HepG2 (cell line): ENCODE measurements at regions not wholly inside any gene's neighbourhood (a gene's known extent, or its start where the extent isn't known, plus 50 kb on each side); places are given as distances from the start of the nearest gene placed in this dataset.
A peak's percentile ranks its signal among the peaks of the same experiment; 100 is the strongest.

Source experiments
- ATAC-seq: fragments of 200-7000 bp; cut with Tn5 transposase; 3 replicates; pipeline ENCODE4 v1.9.1; 2020; ENCODE audit warnings: mild to moderate bottlenecking, moderate library complexity
- BruUV-seq: library from RNA; stranded (reverse); fragments of 400-500 nt; replicated peaks from 2 replicates; lab custom pipeline; 2021; lab: Mats Ljungman, UMichigan
- CTCF ChIA-PET: fragments of 300-600 bp; formaldehyde crosslinking; extraction: SDS; loops from one replicate; lab custom pipeline; 2021; ENCODE audit warnings: low total read pairs, inconsistent platforms, low intra/inter-chr PET ratio; lab: Yijun Ruan, JAX
- POLR2A ChIA-PET: fragments of 350-600 bp; sonication (Branson Sonifier 250); formaldehyde crosslinking; loops from one replicate; lab custom pipeline; 2020; ENCODE audit warnings: antibody characterized with exemption, inconsistent platforms; lab: Yijun Ruan, JAX
- DNase-seq: peaks from one replicate; pipeline ENCODE4 v3.0.0-alpha.2; 2015; ENCODE audit warnings: low spot score
- FAIRE-seq: peaks from 3 replicates; lab custom pipeline; 2011; peaks lifted over from hg19 to GRCh38; lab: Jason Lieb, UNC
- H2AFZ ChIP-seq: one replicate; pipeline ENCODE4 v1.6.1; 2011; ENCODE audit warnings: low read length, inconsistent platforms
- H3K27ac ChIP-seq: fragments of 300-600 bp; 3 replicates; pipeline ENCODE4 v1.8.0; 2011; ENCODE audit warnings: mixed run types, mild to moderate bottlenecking, mixed read lengths, low read length, inconsistent platforms; ENCODE audit not compliant: insufficient read depth; ENCODE audit errors: extremely low read length
- H3K27me3 ChIP-seq, 2 experiments: fragments of 200-600 bp in 1 of 2; 2 replicates in 1 of 2; 3 replicates in 1 of 2; pipeline versions ENCODE4 v1.6.0 to v1.8.0; 2011; ENCODE audit warnings: low read length in 2 of 2, mild to moderate bottlenecking in 2 of 2, moderate library complexity in 2 of 2, inconsistent platforms in 1 of 2; ENCODE audit not compliant: insufficient read depth in 2 of 2, control insufficient read depth in 1 of 2
- H3K36me3 ChIP-seq, 2 experiments: fragments of 200-600 bp in 1 of 2; replicated peaks in 1 of 2; 2 replicates in 1 of 2; 3 replicates in 1 of 2; pipeline versions ENCODE4 v1.5.1 to v1.8.0; 2011; ENCODE audit warnings: low read length in 2 of 2, inconsistent platforms in 1 of 2; ENCODE audit not compliant: insufficient read depth in 2 of 2, control insufficient read depth in 1 of 2
- H3K4me1 ChIP-seq: 2 replicates; pipeline ENCODE4 v1.5.1; 2012; ENCODE audit warnings: low read length, inconsistent platforms; ENCODE audit not compliant: insufficient read depth
- H3K4me2 ChIP-seq: 2 replicates; pipeline ENCODE4 v1.6.0; 2011; ENCODE audit warnings: low read depth, low read length, inconsistent platforms
- H3K4me3 ChIP-seq, 3 experiments: fragments of 200-600 bp in 1 of 3; sonication (generic), shearing (Covaris generic) in 1 of 3; replicated peaks in 1 of 3; 2 replicates each; pipeline ENCODE4 v1.5.1; 2011 to 2016; ENCODE audit warnings: low read length in 3 of 3, inconsistent platforms in 2 of 3, low read depth in 2 of 3, mild to moderate bottlenecking in 2 of 3, control low read depth in 1 of 3, mixed read lengths in 1 of 3; ENCODE audit not compliant: insufficient read depth in 1 of 3
- H3K79me2 ChIP-seq: one replicate; pipeline ENCODE4 v1.6.1; 2011; ENCODE audit warnings: low read length, inconsistent platforms; ENCODE audit not compliant: insufficient read depth
- H3K9ac ChIP-seq: 2 replicates; pipeline ENCODE4 v1.6.0; 2011; ENCODE audit warnings: mild to moderate bottlenecking, low read depth, low read length, inconsistent platforms; ENCODE audit not compliant: insufficient read depth
- H3K9me3 ChIP-seq: 2 replicates; pipeline ENCODE4 v1.5.1; 2012; ENCODE audit warnings: mild to moderate bottlenecking, low read length
- H4K20me1 ChIP-seq: 2 replicates; pipeline ENCODE4 v1.6.0; 2011; ENCODE audit warnings: inconsistent platforms, mild to moderate bottlenecking, low read length, moderate library complexity; ENCODE audit not compliant: insufficient read depth
- AKNA ChIP-seq: sonication (generic); formaldehyde crosslinking; IDR thresholded peaks from 2 replicates; pipeline ENCODE4 v1.4.0; 2020; ENCODE audit warnings: missing genetic modification reagents, borderline replicate concordance
- ATF1 ChIP-seq: IDR thresholded peaks from 2 replicates; pipeline ENCODE4 v1.6.1; 2016; ENCODE audit warnings: mild to moderate bottlenecking, control low read depth
- EED ChIP-seq: sonication (generic); formaldehyde crosslinking; IDR thresholded peaks from 2 replicates; pipeline ENCODE4 v1.5.0; 2020; ENCODE audit warnings: mild to moderate bottlenecking, missing genetic modification reagents
- GLI4 ChIP-seq: sonication (generic); formaldehyde crosslinking; IDR thresholded peaks from 2 replicates; pipeline ENCODE4 v1.5.1; 2020; ENCODE audit warnings: missing genetic modification reagents, mild to moderate bottlenecking, moderate library complexity, borderline replicate concordance
- IRF1 ChIP-seq: sonication (generic); formaldehyde crosslinking; IDR thresholded peaks from 2 replicates; pipeline ENCODE4 v1.4.0; 2020; ENCODE audit warnings: low read depth, mild to moderate bottlenecking, missing genetic modification reagents
- SPEN ChIP-seq: sonication (generic); formaldehyde crosslinking; IDR thresholded peaks from 2 replicates; pipeline ENCODE4 v1.5.1; 2020; ENCODE audit warnings: low read depth, mild to moderate bottlenecking, missing genetic modification reagents
- TBX3 ChIP-seq: fragments of 450-650 bp; IDR thresholded peaks from 2 replicates; pipeline ENCODE4 v1.6.1; 2017; ENCODE audit warnings: antibody characterized with exemption, mild to moderate bottlenecking, inconsistent platforms, borderline replicate concordance
- ZNF136 ChIP-seq: sonication (generic); formaldehyde crosslinking; IDR thresholded peaks from 2 replicates; pipeline ENCODE4 v1.8.1; 2022; ENCODE audit warnings: low read depth, mild to moderate bottlenecking, moderate library complexity, missing genetic modification reagents
- ZNF329 ChIP-seq: sonication (generic); formaldehyde crosslinking; IDR thresholded peaks from 2 replicates; pipeline ENCODE4 v1.9.0; 2021; ENCODE audit warnings: low read depth, mild to moderate bottlenecking, missing genetic modification reagents
- ZNF7 ChIP-seq: IDR thresholded peaks from 2 replicates; pipeline ENCODE4 v1.6.1; 2016; ENCODE audit warnings: missing biosample characterization, missing genetic modification reagents
- ZNF792 ChIP-seq: IDR thresholded peaks from 2 replicates; pipeline ENCODE4 v1.6.1; 2016
- WGBS: methylation state at CpG from one replicate; pipeline ENCODE4 v1.1.6; 2017; ENCODE audit warnings: low lambda C conversion rate; 5-methylcytosine and 5-hydroxymethylcytosine counted together
- in situ Hi-C: cut with HindIII; loops from 2 replicates; pipeline ENCODE4 v1.10.0; 2017; ENCODE audit warnings: low pct_unique_long_range_greater_than_20kb; ENCODE audit not compliant: extremely low pct_ligation_motif_present
- intact Hi-C: fragments of 100-400 bp; cut with micrococcal nuclease; formaldehyde crosslinking; loops from one replicate; pipeline ENCODE4 v1.10.0; 2022; ENCODE audit not compliant: unreplicated experiment
- TF ChIP-seq, protein P1 (sequence below): fragments of 450-650 bp; IDR thresholded peaks from 2 replicates; pipeline ENCODE4 v1.6.1; 2016

DNA sequence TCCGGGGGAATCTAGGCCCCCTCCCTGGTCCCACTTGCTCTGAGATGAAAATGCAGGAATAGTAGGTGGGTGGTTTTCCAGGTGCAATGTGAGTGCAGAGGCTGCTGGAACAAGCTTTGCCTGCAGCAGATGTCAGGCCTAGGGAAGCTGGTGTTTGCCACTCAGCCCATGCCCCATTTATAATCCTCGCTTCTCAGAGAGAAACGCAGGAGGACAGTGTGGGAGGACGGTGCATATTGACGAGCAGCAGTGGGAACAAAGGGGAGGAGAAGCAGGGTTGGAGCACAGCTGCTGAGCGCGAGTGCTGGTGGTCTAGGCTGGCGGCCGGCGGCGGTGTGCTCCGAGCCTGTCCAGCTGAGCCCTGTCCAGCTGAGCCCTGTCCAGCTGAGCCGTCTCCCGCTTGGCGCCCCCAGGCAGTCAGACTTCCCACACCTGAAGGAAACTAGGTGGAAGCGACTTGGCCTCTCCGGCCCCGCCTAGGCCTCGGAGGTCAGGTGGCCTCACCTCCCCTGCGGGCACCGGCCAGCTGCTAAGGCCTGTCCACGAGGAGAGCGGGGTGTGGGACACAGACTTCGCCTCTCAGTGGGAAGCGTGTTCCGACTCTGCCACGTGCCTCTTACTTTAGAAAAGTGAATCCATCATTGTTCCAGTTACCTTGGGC lies 49.7 kb upstream of the FRMD1 start:
- in situ Hi-C loops: no loop called here
- 72% methylated on average over 27 of the region's 27 CpGs for WGBS
- DNase-seq: no peak
- H2AFZ ChIP-seq: no peak overlapping the region
- H3K4me2 ChIP-seq: no peak overlapping the region
- H4K20me1 ChIP-seq: no peaks in the 10 kb centered on the region
- ChIA-PET POLR2A (no interaction called here), CTCF (no interaction called here)
- TF ChIP-seq ZNF792 (CRISPR knock-in tag) (no peak), SPEN (CRISPR knock-in tag) (no peak), ATF1 (CRISPR knock-in tag) (no peak), AKNA (CRISPR knock-in tag) (no peak), EED (0 out of 2 replicates have a peak, but pooled peaks have one; percentile 27), GLI4 (CRISPR knock-in tag) (no peak), TBX3 (no peak), ZNF7 (CRISPR knock-in tag) (no peak), ZNF329 (CRISPR knock-in tag) (0 out of 2 replicates have a peak, but pooled peaks have one; percentile 40), IRF1 (CRISPR knock-in tag) (no peak), ZNF136 (CRISPR knock-in tag) (no peak)
- TF ChIP-seq, protein P1, sequence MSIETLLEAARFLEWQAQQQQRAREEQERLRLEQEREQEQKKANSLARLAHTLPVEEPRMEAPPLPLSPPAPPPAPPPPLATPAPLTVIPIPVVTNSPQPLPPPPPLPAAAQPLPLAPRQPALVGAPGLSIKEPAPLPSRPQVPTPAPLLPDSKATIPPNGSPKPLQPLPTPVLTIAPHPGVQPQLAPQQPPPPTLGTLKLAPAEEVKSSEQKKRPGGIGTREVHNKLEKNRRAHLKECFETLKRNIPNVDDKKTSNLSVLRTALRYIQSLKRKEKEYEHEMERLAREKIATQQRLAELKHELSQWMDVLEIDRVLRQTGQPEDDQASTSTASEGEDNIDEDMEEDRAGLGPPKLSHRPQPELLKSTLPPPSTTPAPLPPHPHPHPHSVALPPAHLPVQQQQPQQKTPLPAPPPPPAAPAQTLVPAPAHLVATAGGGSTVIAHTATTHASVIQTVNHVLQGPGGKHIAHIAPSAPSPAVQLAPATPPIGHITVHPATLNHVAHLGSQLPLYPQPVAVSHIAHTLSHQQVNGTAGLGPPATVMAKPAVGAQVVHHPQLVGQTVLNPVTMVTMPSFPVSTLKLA: no peak
- BruUV-seq: no TSS peak
- no peak for FAIRE-seq
- H3K4me3 ChIP-seq: no peak overlapping the region
- H3K27ac ChIP-seq: no peak overlapping the region
- no peaks in the 10 kb centered on the region for H3K4me1 ChIP-seq
- H3K36me3 ChIP-seq: no peaks in the 10 kb centered on the region
- H3K79me2 ChIP-seq: no peaks in the 10 kb centered on the region
- intact Hi-C loops: no loop called here
- no peak overlapping the region for H3K9ac ChIP-seq
- ATAC-seq: no peak
- peaks cover 7 to 76% of the 10 kb centered on the region in 2 experiments; a peak in 4 of 5 replicates for H3K27me3 ChIP-seq
- H3K9me3 ChIP-seq: no peaks in the 10 kb centered on the region
